Vagina (tissue), 2 donors: ENCODE measurements at regions not wholly inside any gene's neighbourhood (a gene's known extent, or its start where the extent isn't known, plus 50 kb on each side); places are given as distances from the start of the nearest gene placed in this dataset.

ENCODE experiments used
- CTCF ChIP-seq, 3 experiments: fragments of 450-650 bp in 2 of 3; fragments of 200-600 bp in 1 of 3; sonication (generic) in 1 of 3; IDR thresholded peaks; one replicate each; pipeline ENCODE4 v1.5.1; 2017 to 2019; ENCODE audit warnings: antibody characterized with exemption in 3 of 3, mild to moderate bottlenecking in 2 of 3, moderate library complexity in 2 of 3
- POLR2A ChIP-seq, 2 donors: fragments of 450-650 bp; IDR thresholded peaks; one replicate each; pipeline ENCODE4 v1.6.1; 2017; ENCODE audit warnings: antibody characterized with exemption in 2 of 2, mild to moderate bottlenecking in 2 of 2, moderate library complexity in 2 of 2
- POLR2AphosphoS5 ChIP-seq, 2 donors: sonication (generic); formaldehyde crosslinking; IDR thresholded peaks; one replicate each; pipeline ENCODE4 v1.9.0; 2017; ENCODE audit warnings: antibody characterized with exemption in 2 of 2, mild to moderate bottlenecking in 2 of 2, low read depth in 1 of 2; ENCODE audit not compliant: insufficient read depth in 1 of 2

GRCh38 chr14:70257526-70257925 lies 68.8 kb upstream of the SLC8A3 start:
- no peak for TF ChIP-seq POLR2A (IDR thresholded peaks at IDR 0.05)
- TF ChIP-seq CTCF (IDR thresholded peaks at IDR 0.05) = no peak
- TF ChIP-seq POLR2AphosphoS5 (IDR thresholded peaks at IDR 0.05; ENCODE audit: insufficient read depth in 1 of 2, low read depth in 1 of 2) = no peak
